ENCODE measurements at regions not wholly inside any gene's neighbourhood (a gene's known extent, or its start where the extent isn't known, plus 50 kb on each side); places are given as distances from the start of the nearest gene placed in this dataset.

GRCh38 chr5:120072068-120072761 is 391.9 kb upstream of the PRR16 start:
- TF ChIP-seq CTCF (IDR thresholded peaks at IDR 0.05) = no peak
- no peak for TF ChIP-seq POLR2A (IDR thresholded peaks at IDR 0.05)
